GM23338 (cell line): ENCODE measurements at regions not wholly inside any gene's neighbourhood (a gene's known extent, or its start where the extent isn't known, plus 50 kb on each side); places are given as distances from the start of the nearest gene placed in this dataset.
A peak's percentile ranks its signal among the peaks of the same experiment; 100 is the strongest.

Experiments
- ATAC-seq: fragments of 200-7000 bp; cut with Tn5 transposase; 3 replicates; pipeline ENCODE4 v1.9.1; 2020
- DNase-seq: peaks from one replicate; pipeline ENCODE4 v3.0.0-alpha.2; 2015; ENCODE audit warnings: low spot score
- H2AFZ ChIP-seq: fragments of 200-600 bp; sonication (generic); 2 replicates; pipeline ENCODE4 v1.8.0; 2016; ENCODE audit warnings: antibody characterized with exemption, mild to moderate bottlenecking, moderate library complexity
- H3F3A ChIP-seq: fragments of 200-600 bp; sonication (generic); replicated peaks from 2 replicates; pipeline ENCODE4 v1.8.0; 2017; ENCODE audit warnings: antibody characterized with exemption, mixed run types, low read depth
- H3K27ac ChIP-seq: fragments of 200-600 bp; sonication (generic); 2 replicates; pipeline ENCODE4 v1.6.1; 2016; ENCODE audit warnings: low read depth
- H3K27me3 ChIP-seq: fragments of 200-600 bp; sonication (generic); 2 replicates; pipeline ENCODE4 v1.8.0; 2016; ENCODE audit warnings: mild to moderate bottlenecking, mixed run types, moderate library complexity; ENCODE audit not compliant: insufficient read depth
- H3K36me3 ChIP-seq: fragments of 200-600 bp; sonication (generic); 2 replicates; pipeline ENCODE4 v1.8.0; 2016; ENCODE audit warnings: mild to moderate bottlenecking; ENCODE audit not compliant: insufficient read depth
- H3K4me1 ChIP-seq: fragments of 200-600 bp; sonication (generic); 2 replicates; pipeline ENCODE4 v1.8.0; 2016; ENCODE audit warnings: mild to moderate bottlenecking, moderate library complexity; ENCODE audit not compliant: insufficient read depth
- H3K4me2 ChIP-seq: fragments of 200-600 bp; sonication (generic); 2 replicates; pipeline ENCODE4 v1.7.1; 2017; ENCODE audit warnings: mixed run types
- H3K4me3 ChIP-seq: fragments of 200-600 bp; sonication (generic); 2 replicates; pipeline ENCODE4 v1.6.1; 2016; ENCODE audit warnings: mixed run types
- H3K79me2 ChIP-seq: fragments of 200-600 bp; sonication (generic); replicated peaks from 2 replicates; pipeline ENCODE4 v1.8.0; 2017; ENCODE audit warnings: mild to moderate bottlenecking; ENCODE audit not compliant: insufficient read depth
- H3K9me2 ChIP-seq: fragments of 200-600 bp; sonication (generic); 2 replicates; pipeline ENCODE4 v1.8.0; 2017; ENCODE audit not compliant: insufficient read depth
- H4K20me1 ChIP-seq: fragments of 200-600 bp; sonication (generic); replicated peaks from 2 replicates; pipeline ENCODE4 v1.8.0; 2017; ENCODE audit warnings: mild to moderate bottlenecking; ENCODE audit not compliant: insufficient read depth
- H3K27ac Mint-ChIP-seq: 2 replicates; pipeline ENCODE4 v1.8.0; 2020; ENCODE audit warnings: inconsistent platforms, mild to moderate bottlenecking, moderate library complexity, mixed read lengths
- H3K27me3 Mint-ChIP-seq: 3 replicates; pipeline ENCODE4 v1.8.0; 2022; ENCODE audit warnings: low read depth, mild to moderate bottlenecking, moderate library complexity, mixed read lengths, inconsistent platforms; ENCODE audit not compliant: insufficient read depth, poor library complexity
- H3K36me3 Mint-ChIP-seq: 3 replicates; pipeline ENCODE4 v1.8.0; 2021; ENCODE audit warnings: low read depth, mild to moderate bottlenecking, inconsistent platforms, moderate library complexity, mixed read lengths
- H3K4me1 Mint-ChIP-seq: 3 replicates; pipeline ENCODE4 v1.8.0; 2020; ENCODE audit warnings: mild to moderate bottlenecking, inconsistent platforms, mixed read lengths
- H3K4me3 Mint-ChIP-seq: 3 replicates; pipeline ENCODE4 v1.8.0; 2021; ENCODE audit warnings: moderate library complexity, mild to moderate bottlenecking, inconsistent platforms, mixed read lengths
- H3K9me3 Mint-ChIP-seq: 3 replicates; pipeline ENCODE4 v1.8.0; 2020; ENCODE audit warnings: moderate library complexity, mild to moderate bottlenecking, inconsistent platforms, mixed read lengths
- CREB1 ChIP-seq: fragments of 250-450 bp; sonication (Bioruptor Pico); IDR thresholded peaks from 2 replicates; pipeline ENCODE4 v1.5.0; 2020; ENCODE audit warnings: low read depth, mild to moderate bottlenecking, moderate library complexity
- ETS1 ChIP-seq: IDR thresholded peaks from 2 replicates; pipeline ENCODE4 v1.6.1; 2016; ENCODE audit warnings: antibody characterized with exemption
- EZH2 ChIP-seq: fragments of 200-600 bp; sonication (generic); IDR thresholded peaks from one replicate; pipeline ENCODE4 v1.8.0; 2017; ENCODE audit warnings: antibody characterized with exemption, mild to moderate bottlenecking, low read depth; ENCODE audit not compliant: unreplicated experiment
- EZH2phosphoT487 ChIP-seq: fragments of 200-600 bp; sonication (generic); IDR thresholded peaks from one replicate; pipeline ENCODE4 v1.8.1; 2018; ENCODE audit warnings: antibody characterized with exemption; ENCODE audit not compliant: unreplicated experiment
- JUNB ChIP-seq: IDR thresholded peaks from one replicate; pipeline ENCODE4 v1.6.1; 2016; ENCODE audit warnings: antibody characterized with exemption; ENCODE audit not compliant: unreplicated experiment
- NANOG ChIP-seq: IDR thresholded peaks from 2 replicates; pipeline ENCODE4 v1.6.1; 2016; ENCODE audit warnings: antibody characterized with exemption, borderline replicate concordance
- POLR2AphosphoS5 ChIP-seq: IDR thresholded peaks from 2 replicates; pipeline ENCODE4 v1.6.1; 2016; ENCODE audit warnings: antibody characterized with exemption, low read depth
- REST ChIP-seq: IDR thresholded peaks from one replicate; pipeline ENCODE4 v1.6.1; 2018; ENCODE audit warnings: antibody characterized with exemption; ENCODE audit not compliant: unreplicated experiment
- STAT1 ChIP-seq: IDR thresholded peaks from one replicate; pipeline ENCODE4 v1.6.1; 2016; ENCODE audit warnings: antibody characterized with exemption; ENCODE audit not compliant: unreplicated experiment
- ZNF114 ChIP-seq: fragments of 250-450 bp; sonication (Bioruptor Pico); IDR thresholded peaks from 2 replicates; pipeline ENCODE4 v1.5.0; 2020; ENCODE audit warnings: mild to moderate bottlenecking, moderate library complexity
- ZNF331 ChIP-seq: fragments of 250-450 bp; sonication (Bioruptor Pico); IDR thresholded peaks from 2 replicates; pipeline ENCODE4 v1.5.0; 2020; ENCODE audit warnings: low read depth, mild to moderate bottlenecking, moderate library complexity

- H3K9me3 Mint-ChIP-seq: peaks cover under 1% of the 10 kb centered on the region; the same call in 1 of the 3 replicates
- H3K79me2 ChIP-seq: no peaks in the 10 kb centered on the region
- no peak overlapping the region for H3K4me2 ChIP-seq
- H3K4me3 Mint-ChIP-seq: no peak overlapping the region
- H3K27me3 ChIP-seq: no peaks in the 10 kb centered on the region
- no peaks in the 10 kb centered on the region for H3K36me3 ChIP-seq
- H3K4me1 Mint-ChIP-seq: no peaks in the 10 kb centered on the region
- no peak overlapping the region for H3K27ac ChIP-seq
- H3F3A ChIP-seq: no peaks in the 10 kb centered on the region
- peaks cover 5% of the 10 kb centered on the region; the same call in 1 of the 2 replicates for H3K9me2 ChIP-seq
- H3K4me1 ChIP-seq: no peaks in the 10 kb centered on the region
- ATAC-seq (no peak), DNase-seq (peak; percentile 11)
- TF ChIP-seq CREB1 (CRISPR knock-in tag) (no peak), ETS1 (no peak), NANOG (no peak), EZH2 (no peak), REST (no peak), ZNF114 (CRISPR knock-in tag) (no peak), JUNB (no peak), STAT1 (no peak), ZNF331 (CRISPR knock-in tag) (no peak), POLR2AphosphoS5 (no peak), EZH2phosphoT487 (no peak)
- peak overlapping the region; percentile 93 for H2AFZ ChIP-seq
- 0 out of 3 replicates have a peak, but pooled peaks cover under 1% of the 10 kb centered on the region for H3K36me3 Mint-ChIP-seq
- H3K27ac Mint-ChIP-seq: no peak overlapping the region
- H4K20me1 ChIP-seq: no peaks in the 10 kb centered on the region
- peaks cover 3% of the 10 kb centered on the region for H3K27me3 Mint-ChIP-seq
- no peak overlapping the region for H3K4me3 ChIP-seq
These were observed 93.2 kb upstream of the ACTBL2 start for GRCh38 chr5:57575839-57576238.

- H3K4me2 ChIP-seq: no peak overlapping the region
- Mint-ChIP-seq H3K4me1 (no peaks in the 10 kb centered on the region), H3K27me3 (peaks cover 2% of the 10 kb centered on the region), H3K4me3 (no peak overlapping the region), H3K36me3 (no peaks in the 10 kb centered on the region), H3K27ac (no peak overlapping the region), H3K9me3 (no peaks in the 10 kb centered on the region; the same call in 2 of the 3 replicates)
- H3K79me2 ChIP-seq: no peaks in the 10 kb centered on the region
- H4K20me1 ChIP-seq: no peaks in the 10 kb centered on the region
- no peaks in the 10 kb centered on the region for H3F3A ChIP-seq
- H3K4me1 ChIP-seq: no peaks in the 10 kb centered on the region
- H2AFZ ChIP-seq: no peak overlapping the region
- ATAC-seq: no peak
- no peak for DNase-seq
- no peaks in the 10 kb centered on the region for H3K27me3 ChIP-seq
- H3K9me2 ChIP-seq: peaks cover 5% of the 10 kb centered on the region; the same call in 1 of the 2 replicates
- no peak overlapping the region for H3K4me3 ChIP-seq
- H3K36me3 ChIP-seq: no peaks in the 10 kb centered on the region
- H3K27ac ChIP-seq: no peak overlapping the region
- TF ChIP-seq ETS1 (no peak), NANOG (no peak)
These were observed 89.8 kb upstream of the ACTBL2 start for GRCh38 chr5:57572461-57572860.
